Osteoblast (primary cell): ENCODE measurements at regions not wholly inside any gene's neighbourhood (a gene's known extent, or its start where the extent isn't known, plus 50 kb on each side); places are given as distances from the start of the nearest gene placed in this dataset.

ENCODE experiments used
- DNase-seq: peaks from one replicate; pipeline ENCODE4 v3.0.0; 2011; ENCODE audit warnings: low spot score, mixed read lengths; ENCODE audit not compliant: insufficient read length; ENCODE audit errors: missing footprints
- H2AFZ ChIP-seq: 2 replicates; pipeline ENCODE4 v1.6.0; 2011; ENCODE audit warnings: mild to moderate bottlenecking, low read length
- H3K27ac ChIP-seq: 2 replicates; pipeline ENCODE4 v1.5.1; 2011; ENCODE audit warnings: mild to moderate bottlenecking, low read depth, low read length, moderate library complexity
- H3K27me3 ChIP-seq: 2 replicates; pipeline ENCODE4 v1.6.0; 2012; ENCODE audit warnings: mild to moderate bottlenecking, control low read depth, inconsistent platforms, low read length, moderate library complexity; ENCODE audit not compliant: insufficient read depth
- H3K36me3 ChIP-seq: 2 replicates; pipeline ENCODE4 v1.5.1; 2011; ENCODE audit warnings: mild to moderate bottlenecking, low read length, control low read depth, moderate library complexity; ENCODE audit not compliant: insufficient read depth
- H3K4me1 ChIP-seq: 2 replicates; pipeline ENCODE4 v1.5.1; 2011; ENCODE audit warnings: mild to moderate bottlenecking, low read length, control low read depth, moderate library complexity; ENCODE audit not compliant: insufficient read depth
- H3K4me2 ChIP-seq: 2 replicates; pipeline ENCODE4 v1.6.0; 2011; ENCODE audit warnings: mild to moderate bottlenecking, low read length; ENCODE audit not compliant: insufficient read depth
- H3K4me3 ChIP-seq: fragments of 200-600 bp; sonication (generic); 3 replicates; pipeline ENCODE4 v1.5.1; 2012; ENCODE audit warnings: mild to moderate bottlenecking, low read length, inconsistent platforms; ENCODE audit not compliant: insufficient read depth
- H3K79me2 ChIP-seq: 2 replicates; pipeline ENCODE4 v1.6.0; 2012; ENCODE audit warnings: mild to moderate bottlenecking, low read length, control low read depth, inconsistent platforms; ENCODE audit not compliant: insufficient read depth
- H3K9me3 ChIP-seq: 2 replicates; pipeline ENCODE4 v1.5.1; 2011; ENCODE audit warnings: low read depth, low read length, control low read depth
- H4K20me1 ChIP-seq: 2 replicates; pipeline ENCODE4 v1.6.0; 2012; ENCODE audit warnings: mild to moderate bottlenecking, low read length, control low read depth; ENCODE audit not compliant: insufficient read depth
- CTCF ChIP-seq: IDR thresholded peaks from 2 replicates; pipeline ENCODE4 v1.5.1; 2011; ENCODE audit warnings: mild to moderate bottlenecking, low read depth, low read length, moderate library complexity; ENCODE audit errors: extremely low read depth

DNA sequence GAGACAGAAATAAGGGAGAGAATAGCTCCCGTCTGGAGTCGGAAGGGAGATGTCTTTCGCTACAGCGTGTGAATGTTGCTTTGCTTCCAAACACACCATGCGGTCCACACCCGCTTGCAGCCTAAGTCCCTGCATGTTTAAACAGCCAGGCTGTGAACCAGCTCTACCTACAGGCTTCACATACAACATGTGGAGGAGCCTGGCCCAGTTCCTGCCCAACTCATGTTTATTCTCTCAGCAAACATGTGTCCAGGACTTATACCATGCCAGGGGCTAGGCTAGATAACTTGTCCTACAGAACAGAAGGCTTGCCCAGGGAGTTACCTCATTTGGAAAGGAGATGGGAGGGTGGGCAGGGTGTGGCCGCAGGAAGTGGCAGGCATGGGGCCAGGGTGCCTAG is 181.5 kb downstream of the FOXO1 start:
- no peak for TF ChIP-seq CTCF
- no peaks in the 10 kb centered on the region for H3K9me3 ChIP-seq
- H2AFZ ChIP-seq, result no peak overlapping the region
- no peak overlapping the region for H3K4me3 ChIP-seq
- no peaks in the 10 kb centered on the region for H3K36me3 ChIP-seq
- H3K79me2 ChIP-seq, result no peaks in the 10 kb centered on the region
- H3K27ac ChIP-seq, result no peak overlapping the region
- peaks cover 1% of the 10 kb centered on the region for H3K27me3 ChIP-seq
- DNase-seq, result no peak
- no peaks in the 10 kb centered on the region for H4K20me1 ChIP-seq
- H3K4me1 ChIP-seq, result no peaks in the 10 kb centered on the region
- H3K4me2 ChIP-seq, result no peak overlapping the region

GRCh38 chr13:40485611-40486517 is 180.6 kb downstream of the FOXO1 start:
- H4K20me1 ChIP-seq, result no peaks in the 10 kb centered on the region
- no peaks in the 10 kb centered on the region for H3K36me3 ChIP-seq
- H3K4me2 ChIP-seq, result no peak overlapping the region
- no peak for DNase-seq
- no peak overlapping the region for H3K4me3 ChIP-seq
- TF ChIP-seq CTCF, result no peak
- no peaks in the 10 kb centered on the region for H3K9me3 ChIP-seq
- H2AFZ ChIP-seq, result no peak overlapping the region
- H3K79me2 ChIP-seq, result no peaks in the 10 kb centered on the region
- H3K27ac ChIP-seq, result no peak overlapping the region
- H3K4me1 ChIP-seq, result no peaks in the 10 kb centered on the region
- peaks cover 6% of the 10 kb centered on the region for H3K27me3 ChIP-seq

DNA sequence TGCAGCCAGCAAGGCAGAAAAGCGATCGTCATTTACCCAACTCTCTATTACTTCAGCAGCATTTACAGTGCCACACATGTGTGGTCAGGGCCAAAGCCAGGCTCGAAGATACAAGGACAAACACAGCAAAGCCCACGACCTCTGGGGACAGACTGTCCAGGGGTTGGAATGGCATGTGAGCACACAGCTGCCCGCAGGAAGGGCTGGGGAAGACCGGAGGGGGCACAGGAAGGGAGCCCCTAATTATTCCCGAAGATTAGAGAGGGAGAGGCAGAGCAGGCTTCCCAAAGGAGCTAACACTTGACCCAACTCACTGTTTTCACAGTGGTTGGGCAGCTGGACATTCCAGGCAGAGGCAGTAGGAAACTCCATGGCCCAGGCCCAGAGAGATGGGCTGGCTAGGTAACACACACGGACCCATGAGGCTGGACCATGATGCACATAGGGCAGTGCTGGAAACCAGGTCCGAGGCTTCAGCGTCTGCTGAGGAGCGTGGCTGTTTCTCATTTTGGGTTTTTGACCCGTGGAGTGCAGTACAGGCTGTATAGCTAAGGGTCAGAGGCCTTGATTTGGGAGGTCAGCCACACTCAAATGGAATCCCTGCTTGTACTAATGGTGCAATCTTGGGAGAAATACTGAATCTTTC is 179.8 kb downstream of the FOXO1 start:
- H3K27ac ChIP-seq, result no peak overlapping the region
- no peaks in the 10 kb centered on the region for H3K9me3 ChIP-seq
- no peaks in the 10 kb centered on the region for H4K20me1 ChIP-seq
- H3K27me3 ChIP-seq, result peaks cover 6% of the 10 kb centered on the region
- H3K4me2 ChIP-seq, result no peak overlapping the region
- H3K4me3 ChIP-seq, result no peak overlapping the region
- peak overlapping the region; percentile 16 for H2AFZ ChIP-seq
- no peak for DNase-seq
- no peaks in the 10 kb centered on the region for H3K4me1 ChIP-seq
- no peak for TF ChIP-seq CTCF
- H3K79me2 ChIP-seq, result no peaks in the 10 kb centered on the region
- H3K36me3 ChIP-seq, result no peaks in the 10 kb centered on the region

DNA sequence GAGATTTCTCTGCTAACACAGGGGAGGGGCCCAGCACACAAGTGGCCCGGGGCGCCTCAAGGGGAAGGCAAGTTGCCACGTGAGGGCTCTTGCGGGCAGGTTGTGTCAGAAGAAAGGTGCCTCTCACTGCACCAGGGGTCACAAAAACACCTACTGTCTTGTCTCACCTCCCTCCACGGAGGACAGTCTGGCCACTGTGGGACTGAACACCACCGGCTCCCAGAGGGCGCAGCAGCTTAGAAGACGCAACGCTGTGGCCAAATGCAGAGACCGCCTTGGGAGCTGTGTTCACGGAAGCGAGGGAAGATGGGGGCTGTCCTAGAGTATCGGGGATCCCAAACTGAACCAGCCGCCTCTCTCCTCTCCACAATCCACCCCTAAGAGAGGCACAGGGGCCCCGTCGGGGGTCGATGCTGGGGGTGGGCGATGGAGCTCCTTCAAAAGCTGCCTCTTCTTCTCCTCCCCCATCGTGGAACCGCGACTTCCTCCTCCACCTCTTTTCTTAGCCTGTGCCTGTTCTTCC is 177.5 kb downstream of the FOXO1 start:
- Histone ChIP-seq H3K4me3 (no peak overlapping the region), H3K27me3 (peaks cover 6% of the 10 kb centered on the region), H3K4me2 (no peak overlapping the region), H3K27ac (no peak overlapping the region), H4K20me1 (no peaks in the 10 kb centered on the region), H3K9me3 (no peaks in the 10 kb centered on the region), H3K36me3 (no peaks in the 10 kb centered on the region), H3K79me2 (no peaks in the 10 kb centered on the region), H2AFZ (no peak overlapping the region), H3K4me1 (no peaks in the 10 kb centered on the region)
- no peak for DNase-seq
- no peak for TF ChIP-seq CTCF
